HG02870 (cell line): ENCODE measurements at regions not wholly inside any gene's neighbourhood (a gene's known extent, or its start where the extent isn't known, plus 50 kb on each side); places are given as distances from the start of the nearest gene placed in this dataset.

ENCODE experiments used
- ATAC-seq: cut with Tn5 transposase; IDR thresholded peaks from one replicate; pipeline ENCODE4 v1.9.1; 2021; ENCODE audit warnings: mild to moderate bottlenecking, moderate library complexity; ENCODE audit not compliant: unreplicated experiment

GRCh38 chr13:67769063-67769986 is 539.2 kb upstream of the PCDH9 start:
- ATAC-seq = no peak

- ATAC-seq = no peak
These were observed 533.8 kb upstream of the PCDH9 start for GRCh38 chr13:67763984-67764383.

DNA sequence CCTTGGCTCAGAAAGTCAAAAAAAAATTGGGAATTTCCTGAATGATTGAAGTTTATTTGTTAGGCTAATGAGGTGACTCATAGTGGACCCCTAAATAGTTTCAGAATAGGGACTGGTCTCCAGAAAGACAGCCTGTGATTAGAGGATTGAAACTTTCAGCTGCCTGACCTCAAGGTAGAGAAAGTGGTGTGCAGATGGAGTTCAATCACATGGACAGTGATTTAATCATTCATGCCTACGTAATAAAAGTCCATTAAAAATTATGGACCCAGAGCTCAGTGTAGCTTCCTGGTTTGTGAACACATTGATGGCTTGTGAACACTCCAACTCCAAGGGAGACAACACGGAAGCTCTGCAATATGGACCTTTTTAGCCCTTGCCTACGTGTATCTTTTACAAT is 533.2 kb upstream of the PCDH9 start:
- no peak for ATAC-seq

DNA sequence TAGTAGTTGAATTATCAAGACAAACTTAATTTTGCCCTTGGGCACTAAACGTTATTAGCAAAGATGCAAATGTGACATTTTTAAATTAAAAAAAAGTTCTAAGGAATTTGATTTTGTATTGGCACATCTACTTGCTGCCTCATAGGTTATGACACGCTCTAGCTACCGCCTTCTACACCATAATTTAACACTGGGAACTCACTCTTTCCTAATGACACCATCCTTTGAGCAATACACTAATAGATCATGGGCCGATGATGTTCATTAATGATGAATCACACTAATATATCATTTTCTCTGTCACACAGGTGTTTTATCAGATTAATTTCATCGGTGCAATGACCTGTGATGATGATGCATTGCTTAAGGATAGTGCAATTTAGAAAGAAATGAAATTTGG is 528.8 kb upstream of the PCDH9 start:
- no peak for ATAC-seq

DNA sequence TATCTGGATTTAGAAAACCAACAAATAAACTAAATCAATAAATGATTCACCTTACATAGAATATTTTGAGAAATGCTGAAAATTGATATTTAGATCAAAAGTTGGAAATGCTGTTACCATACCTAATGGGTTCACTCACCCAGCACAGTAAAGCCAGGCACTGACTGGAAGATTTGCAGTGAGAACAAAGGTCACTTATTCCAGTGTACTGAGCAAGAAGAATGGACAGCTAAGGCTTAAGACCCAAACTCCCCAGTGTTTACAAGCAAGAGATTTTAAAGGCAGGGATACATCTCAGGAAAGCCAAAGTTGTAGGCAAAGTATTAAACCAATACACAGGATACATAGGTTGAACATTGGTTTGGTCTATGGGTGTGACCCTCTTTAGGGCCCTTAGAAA is 523.9 kb upstream of the PCDH9 start:
- no peak for ATAC-seq

DNA sequence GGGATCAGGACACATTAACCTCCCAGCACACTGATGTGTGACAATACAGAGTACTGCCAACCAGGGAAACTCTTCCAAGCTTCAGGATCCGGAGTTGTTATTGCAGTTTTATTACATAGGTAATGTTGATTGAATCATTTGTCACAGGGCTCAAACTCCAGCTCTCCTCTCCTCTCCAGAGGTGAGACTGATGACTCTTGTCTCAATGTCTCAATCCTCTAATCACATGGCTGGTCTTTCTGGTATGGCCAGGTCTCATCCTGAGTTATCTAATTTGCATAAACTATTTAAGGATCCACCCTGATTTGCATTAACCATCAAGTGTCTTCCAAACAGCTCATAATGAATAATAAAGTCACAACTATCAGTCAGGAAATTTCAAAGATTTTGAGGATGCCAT is 522.6 kb upstream of the PCDH9 start:
- no peak for ATAC-seq

DNA sequence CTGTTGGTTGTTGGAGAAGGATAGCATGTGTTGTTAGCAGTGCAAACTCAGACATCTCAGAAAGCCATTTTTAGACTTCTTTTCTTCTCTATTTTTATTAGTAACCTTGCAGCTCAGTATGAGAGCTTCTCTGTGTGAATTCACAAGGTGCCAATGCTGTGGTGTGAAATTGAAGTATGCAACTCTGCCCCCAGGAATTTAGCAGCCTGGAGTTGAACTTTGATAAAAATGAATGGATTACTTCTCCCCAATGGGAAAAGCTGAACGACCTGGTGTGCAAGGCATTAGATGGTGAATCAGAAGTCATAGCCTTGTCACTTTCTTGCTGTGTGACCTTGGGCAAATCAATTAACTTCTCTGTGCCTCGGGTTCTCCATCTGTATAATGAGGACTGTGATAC is 512.3 kb upstream of the PCDH9 start:
- no peak for ATAC-seq

DNA sequence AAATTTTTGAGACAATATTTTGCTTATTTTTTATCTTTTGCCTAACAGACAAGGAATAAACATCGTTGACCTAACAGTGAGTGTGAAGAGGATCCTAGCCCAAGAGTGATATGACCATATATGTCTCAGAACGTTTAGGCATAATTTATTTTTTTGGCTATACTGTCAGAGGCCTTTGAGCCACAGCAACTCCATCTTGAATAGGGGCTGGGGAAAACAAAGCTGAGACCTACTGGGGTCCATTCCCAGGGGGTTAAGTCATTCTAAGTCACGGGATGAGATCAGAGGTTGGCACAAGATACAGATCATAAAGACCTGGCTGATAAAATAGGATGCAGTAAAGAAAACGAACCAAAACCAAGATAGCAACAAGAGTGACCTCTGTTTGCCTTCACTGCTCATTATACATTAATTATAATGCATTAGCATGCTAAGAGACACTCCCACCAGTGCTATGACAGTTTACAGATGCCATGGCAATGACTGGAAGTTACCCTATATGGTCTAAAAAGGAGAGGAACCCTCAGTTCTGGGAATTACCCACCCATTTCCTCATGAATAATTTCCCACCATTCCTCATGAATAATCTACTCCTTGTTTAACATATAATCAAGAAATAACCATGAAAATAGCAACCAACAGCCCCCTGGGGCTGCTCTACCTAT is 510.9 kb upstream of the PCDH9 start:
- no peak for ATAC-seq

DNA sequence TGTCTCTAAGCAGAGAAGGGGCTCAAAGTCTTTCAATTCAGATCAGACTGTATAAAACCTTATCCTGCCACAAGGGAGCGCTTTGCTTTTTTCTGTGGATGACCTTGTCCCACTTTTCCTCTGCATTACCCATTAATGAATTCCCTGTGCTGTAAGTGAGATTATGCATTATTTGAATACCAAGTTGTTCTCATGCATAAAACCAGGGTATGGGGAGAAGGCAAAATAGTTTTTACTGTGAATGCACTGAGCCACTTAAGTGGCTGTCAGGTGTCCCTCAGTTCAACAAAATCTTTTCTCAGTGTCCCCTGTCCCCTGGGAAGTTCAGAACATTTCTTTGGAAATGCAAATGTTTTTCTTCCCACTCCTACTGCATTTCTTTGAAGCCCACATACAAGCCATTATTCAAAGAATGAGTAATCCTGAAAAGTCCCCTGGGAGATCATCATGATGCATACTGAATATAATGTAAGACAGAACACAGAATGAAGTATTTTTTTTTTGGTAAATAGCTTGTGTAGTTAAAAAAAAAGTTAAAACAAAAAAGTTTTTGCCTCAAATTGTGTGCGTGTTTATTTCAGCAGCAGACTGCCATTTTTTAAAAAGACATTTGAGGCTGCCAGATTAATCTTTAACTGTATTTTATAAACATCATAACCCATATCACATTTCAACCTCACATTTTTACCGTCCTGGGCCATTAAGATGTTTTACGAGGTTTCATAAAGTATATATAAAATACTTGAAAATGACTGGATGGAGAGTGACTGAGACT is 506.7 kb upstream of the PCDH9 start:
- no peak for ATAC-seq

GRCh38 chr13:67735651-67736050 is 505.5 kb upstream of the PCDH9 start:
- ATAC-seq = no peak

- no peak for ATAC-seq
These were observed 496.8 kb upstream of the PCDH9 start for GRCh38 chr13:67726979-67727378.

GRCh38 chr13:67725999-67726398 is 495.9 kb upstream of the PCDH9 start:
- no peak for ATAC-seq

GRCh38 chr13:67713571-67713970 is 483.4 kb upstream of the PCDH9 start:
- no peak for ATAC-seq

DNA sequence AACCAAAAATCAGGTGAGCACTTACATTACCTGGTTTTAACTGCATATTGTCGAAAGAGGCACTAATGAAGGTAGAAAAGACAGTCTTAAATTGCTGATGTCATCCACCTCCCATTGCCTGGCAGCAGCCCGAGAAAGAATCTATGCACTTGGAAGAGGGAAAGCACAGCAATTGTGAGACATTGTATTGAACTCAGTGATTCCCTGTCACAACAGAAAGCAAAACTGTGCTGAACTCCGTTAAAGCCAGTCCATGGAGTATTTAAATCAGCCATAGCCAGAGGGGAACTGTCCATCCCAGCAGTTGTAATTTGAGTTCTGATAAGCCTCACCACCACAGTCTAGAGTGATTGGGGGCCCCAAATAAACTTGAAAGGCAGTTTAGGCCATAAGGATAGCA is 466.6 kb upstream of the PCDH9 start:
- no peak for ATAC-seq

GRCh38 chr13:67664502-67664901 is 434.4 kb upstream of the PCDH9 start:
- ATAC-seq = no peak

DNA sequence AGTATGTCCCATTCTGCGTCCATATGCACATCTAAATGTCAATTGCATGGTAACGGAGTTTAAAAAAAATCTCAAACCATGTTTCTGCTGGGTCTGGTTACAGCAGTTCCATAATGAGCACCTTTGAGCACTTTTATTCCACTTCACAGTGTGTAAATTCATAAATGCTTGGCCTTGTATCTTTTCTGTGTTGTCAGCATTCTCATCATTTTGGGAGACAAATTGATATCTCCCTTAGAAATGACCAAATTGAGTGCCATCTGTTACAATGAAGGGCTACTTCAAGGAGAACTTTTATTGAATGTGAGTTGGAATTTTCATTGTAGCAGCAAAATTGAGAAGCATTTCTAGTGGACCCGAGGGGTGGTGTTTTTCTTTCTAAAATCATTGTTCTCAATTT is 432.9 kb upstream of the PCDH9 start:
- ATAC-seq = no peak

DNA sequence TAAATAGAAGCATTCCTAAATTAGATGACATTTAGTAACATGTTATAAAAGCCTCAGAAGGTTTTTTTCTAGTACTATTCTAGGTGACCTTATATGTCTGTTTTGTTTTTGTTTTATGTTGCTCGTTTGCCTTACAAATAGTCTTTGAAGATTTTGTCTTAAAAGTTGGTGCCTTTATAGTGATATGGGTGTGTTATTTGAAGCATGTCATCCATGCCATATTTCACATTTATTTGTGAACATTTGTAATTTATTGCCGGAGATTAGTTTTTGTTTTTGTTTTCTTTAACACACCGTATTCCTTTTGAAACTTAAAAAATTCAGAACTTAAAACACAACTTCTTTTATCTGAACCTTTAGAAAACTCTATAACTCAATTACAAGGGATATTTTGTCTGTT is 422.8 kb upstream of the PCDH9 start:
- no peak for ATAC-seq

DNA sequence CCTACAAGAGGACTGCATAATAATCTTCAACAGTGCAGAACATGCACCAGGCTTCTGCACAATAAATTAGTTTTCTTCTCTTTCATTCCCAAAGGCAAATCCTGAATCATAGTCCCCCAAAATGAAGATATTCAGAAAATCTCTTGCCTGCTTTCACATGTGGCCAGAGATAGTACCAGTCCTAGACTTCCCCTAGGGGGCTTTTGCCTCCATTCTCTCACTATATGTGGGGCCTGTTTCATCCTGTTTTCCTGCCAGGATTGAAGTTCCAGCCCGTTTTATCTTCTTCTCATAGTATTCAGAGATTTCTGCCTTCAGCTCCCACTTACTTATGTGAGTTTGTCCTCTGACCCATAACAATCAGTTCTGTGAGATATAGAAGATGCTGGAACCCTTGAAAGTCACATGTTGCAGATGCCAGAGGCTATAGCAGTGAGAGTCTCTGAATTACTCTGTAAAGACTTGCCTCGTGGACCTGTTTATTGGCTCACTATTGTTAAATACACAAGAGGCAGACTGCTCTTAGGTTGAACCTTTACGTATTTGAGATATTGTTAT is 421.9 kb upstream of the PCDH9 start:
- no peak for ATAC-seq

GRCh38 chr13:67650471-67650870 is 420.3 kb upstream of the PCDH9 start:
- ATAC-seq = no peak

GRCh38 chr13:67645874-67646467 is 415.8 kb upstream of the PCDH9 start:
- no peak for ATAC-seq

- no peak for ATAC-seq
These were observed 413.4 kb upstream of the PCDH9 start for GRCh38 chr13:67643516-67644055.
